Stimulated activated CD4-positive, alpha-beta T cell treated with anti-CD3 and anti-CD28 coated beads, TNF-alpha, amount 100 ng/mL, for 24 hours (primary cell): ENCODE measurements at regions not wholly inside any gene's neighbourhood (a gene's known extent, or its start where the extent isn't known, plus 50 kb on each side); places are given as distances from the start of the nearest gene placed in this dataset.

Experiments used
- DNase-seq, 3 experiments: peaks; one replicate each; pipeline ENCODE4 v3.0.0-alpha.2; 2020; ENCODE audit warnings: low read depth in 3 of 3

GRCh38 chr1:209063767-209064659 is 519.5 kb upstream of the CAMK1G start:
- no peak for DNase-seq

GRCh38 chr1:209064850-209065706 is 518.4 kb upstream of the CAMK1G start:
- no peak for DNase-seq

- no peak for DNase-seq
These were observed 511.0 kb upstream of the CAMK1G start for GRCh38 chr1:209072481-209072880.

GRCh38 chr1:209073879-209074278 is 509.6 kb upstream of the CAMK1G start:
- no peak for DNase-seq

- no peak for DNase-seq
These were observed 508.8 kb upstream of the CAMK1G start for GRCh38 chr1:209074575-209075250.

- no peak for DNase-seq
These were observed 506.8 kb upstream of the CAMK1G start for GRCh38 chr1:209076688-209077087.

GRCh38 chr1:209080170-209080781 is 503.2 kb upstream of the CAMK1G start:
- no peak for DNase-seq

- no peak for DNase-seq
These were observed 496.9 kb upstream of the CAMK1G start for GRCh38 chr1:209086486-209087192.

GRCh38 chr1:209094384-209094783 is 489.1 kb upstream of the CAMK1G start:
- no peak for DNase-seq

- no peak for DNase-seq
These were observed 487.6 kb upstream of the CAMK1G start for GRCh38 chr1:209095627-209096595.

GRCh38 chr1:209100460-209100859 is 483.1 kb upstream of the CAMK1G start:
- DNase-seq: no peak

- DNase-seq: no peak
These were observed 482.4 kb upstream of the CAMK1G start for GRCh38 chr1:209101106-209101505.

GRCh38 chr1:209102120-209102519 is 481.4 kb upstream of the CAMK1G start:
- no peak for DNase-seq

GRCh38 chr1:209102531-209102930 is 481.0 kb upstream of the CAMK1G start:
- DNase-seq: no peak

- DNase-seq: no peak
These were observed 480.4 kb upstream of the CAMK1G start for GRCh38 chr1:209103092-209103491.

GRCh38 chr1:209104646-209105045 is 478.9 kb upstream of the CAMK1G start:
- no peak for DNase-seq

GRCh38 chr1:209105701-209106100 is 477.8 kb upstream of the CAMK1G start:
- DNase-seq: no peak

- no peak for DNase-seq
These were observed 477.2 kb upstream of the CAMK1G start for GRCh38 chr1:209106237-209106741.

GRCh38 chr1:209106861-209107260 is 476.7 kb upstream of the CAMK1G start:
- no peak for DNase-seq

GRCh38 chr1:209107535-209107934 is 476.0 kb upstream of the CAMK1G start:
- no peak for DNase-seq
